ENCODE measurements at regions not wholly inside any gene's neighbourhood (a gene's known extent, or its start where the extent isn't known, plus 50 kb on each side); places are given as distances from the start of the nearest gene placed in this dataset.

- TF ChIP-seq CTCF (conservative IDR thresholded peaks at IDR 0.05; ENCODE audit: low read length) (peak; percentile 66), EZH2phosphoT487 (IDR thresholded peaks at IDR 0.05; ENCODE audit: borderline replicate concordance, low read depth, low read length) (no peak)
Observed at GRCh38 chr15:69723404-69724096, 270.9 kb downstream of the RPLP1 start.
